ENCODE measurements at regions not wholly inside any gene's neighbourhood (a gene's known extent, or its start where the extent isn't known, plus 50 kb on each side); places are given as distances from the start of the nearest gene placed in this dataset.

GRCh38 chr7:118000480-118001202 lies 127.4 kb upstream of the CTTNBP2 start:
- TF ChIP-seq CTCF (IDR thresholded peaks at IDR 0.05; ENCODE audit: insufficient read depth, low read depth, low read length, missing control alignments), result no peak
- no peak for DNase-seq (ENCODE audit: low read depth)
- no peak overlapping the region for H3K4me3 ChIP-seq (ENCODE audit: low read length)

- H3K4me3 ChIP-seq (ENCODE audit: low read length), result no peak overlapping the region
- no peak for DNase-seq (ENCODE audit: low read depth)
- TF ChIP-seq CTCF (IDR thresholded peaks at IDR 0.05; ENCODE audit: insufficient read depth, low read depth, low read length, missing control alignments), result no peak
These were observed 130.2 kb upstream of the CTTNBP2 start for GRCh38 chr7:118003476-118003875.

- DNase-seq (ENCODE audit: low read depth), result no peak
- no peak for TF ChIP-seq CTCF (IDR thresholded peaks at IDR 0.05; ENCODE audit: insufficient read depth, low read depth, low read length, missing control alignments)
- no peak overlapping the region for H3K4me3 ChIP-seq (ENCODE audit: low read length)
These were observed 131.8 kb upstream of the CTTNBP2 start for GRCh38 chr7:118005026-118005425.

GRCh38 chr7:118006979-118007378 lies 133.7 kb upstream of the CTTNBP2 start:
- no peak for DNase-seq (ENCODE audit: low read depth)
- no peak for TF ChIP-seq CTCF (IDR thresholded peaks at IDR 0.05; ENCODE audit: insufficient read depth, low read depth, low read length, missing control alignments)
- no peak overlapping the region for H3K4me3 ChIP-seq (ENCODE audit: low read length)

GRCh38 chr7:118009419-118009818 lies 136.2 kb upstream of the CTTNBP2 start:
- TF ChIP-seq CTCF (IDR thresholded peaks at IDR 0.05; ENCODE audit: insufficient read depth, low read depth, low read length, missing control alignments), result no peak
- DNase-seq (ENCODE audit: low read depth), result no peak
- no peak overlapping the region for H3K4me3 ChIP-seq (ENCODE audit: low read length)

- no peak for TF ChIP-seq CTCF (IDR thresholded peaks at IDR 0.05; ENCODE audit: insufficient read depth, low read depth, low read length, missing control alignments)
- H3K4me3 ChIP-seq (ENCODE audit: low read length), result no peak overlapping the region
- no peak for DNase-seq (ENCODE audit: low read depth)
These were observed 138.4 kb upstream of the CTTNBP2 start for GRCh38 chr7:118011652-118012051.
